Mucosa of rectum (tissue), 2 donors: ENCODE measurements at regions not wholly inside any gene's neighbourhood (a gene's known extent, or its start where the extent isn't known, plus 50 kb on each side); places are given as distances from the start of the nearest gene placed in this dataset.

ENCODE experiments used
- H3K27ac ChIP-seq, 2 donors: one replicate each; pipeline ENCODE4 v1.7.0; 2013; ENCODE audit warnings: inconsistent platforms in 2 of 2, low read depth in 2 of 2, low read length in 2 of 2
- H3K27me3 ChIP-seq, 2 donors: one replicate each; pipeline ENCODE4 v1.7.0; 2013; ENCODE audit warnings: low read length in 2 of 2; ENCODE audit not compliant: control insufficient read depth in 2 of 2, insufficient read depth in 2 of 2
- H3K36me3 ChIP-seq, 2 donors: one replicate each; pipeline ENCODE4 v1.7.0; 2013; ENCODE audit warnings: low read length in 2 of 2; ENCODE audit not compliant: control insufficient read depth in 2 of 2, insufficient read depth in 2 of 2
- H3K4me1 ChIP-seq, 2 donors: one replicate each; pipeline ENCODE4 v1.7.0; 2013; ENCODE audit warnings: low read length in 2 of 2, mild to moderate bottlenecking in 1 of 2; ENCODE audit not compliant: control insufficient read depth in 2 of 2, insufficient read depth in 2 of 2
- H3K4me3 ChIP-seq, 2 donors: one replicate each; pipeline ENCODE4 v1.7.0; 2013; ENCODE audit warnings: low read length in 2 of 2
- H3K9ac ChIP-seq, 2 donors: one replicate each; pipeline ENCODE4 v1.7.0; 2013; ENCODE audit warnings: low read length in 2 of 2, low read depth in 1 of 2, mild to moderate bottlenecking in 1 of 2
- H3K9me3 ChIP-seq, 2 donors: one replicate each; pipeline ENCODE4 v1.7.0; 2013; ENCODE audit warnings: low read length in 2 of 2; ENCODE audit not compliant: control insufficient read depth in 2 of 2
- donor health status: healthy.
- donor health status: Normal muscosa, but diverticular disease.

- no peaks in the 10 kb centered on the region for H3K9me3 ChIP-seq
- no peak overlapping the region for H3K4me3 ChIP-seq
- peaks cover 2 to 5% of the 10 kb centered on the region in 2 donors for H3K4me1 ChIP-seq
- no peaks in the 10 kb centered on the region for H3K27me3 ChIP-seq
- H3K9ac ChIP-seq, result no peak overlapping the region
- H3K36me3 ChIP-seq, result no peaks in the 10 kb centered on the region
- H3K27ac ChIP-seq, result no peak overlapping the region
These were observed 425.2 kb downstream of the COG6 start for GRCh38 chr13:40080676-40081075.

GRCh38 chr13:40082639-40083038, 427.2 kb downstream of the COG6 start:
- Histone ChIP-seq H3K4me1 (peaks cover 2 to 5% of the 10 kb centered on the region in 2 donors), H3K36me3 (no peaks in the 10 kb centered on the region), H3K27me3 (no peaks in the 10 kb centered on the region), H3K9me3 (no peaks in the 10 kb centered on the region), H3K4me3 (no peak overlapping the region), H3K9ac (no peak overlapping the region), H3K27ac (no peak overlapping the region)

GRCh38 chr13:40083841-40084240, 428.4 kb downstream of the COG6 start:
- no peaks in the 10 kb centered on the region for H3K36me3 ChIP-seq
- H3K9ac ChIP-seq, result no peak overlapping the region
- no peak overlapping the region for H3K4me3 ChIP-seq
- H3K9me3 ChIP-seq, result no peaks in the 10 kb centered on the region
- peaks cover 2 to 5% of the 10 kb centered on the region in 2 donors for H3K4me1 ChIP-seq
- H3K27me3 ChIP-seq, result no peaks in the 10 kb centered on the region
- H3K27ac ChIP-seq, result peak overlapping the region in 1 of 2 donors; percentile 12

- Histone ChIP-seq H3K4me1 (peaks cover 2 to 5% of the 10 kb centered on the region in 2 donors), H3K9ac (no peak overlapping the region), H3K9me3 (no peaks in the 10 kb centered on the region), H3K4me3 (no peak overlapping the region), H3K36me3 (no peaks in the 10 kb centered on the region), H3K27ac (no peak overlapping the region), H3K27me3 (no peaks in the 10 kb centered on the region)
These were observed 429.5 kb downstream of the COG6 start for GRCh38 chr13:40084934-40085333.

GRCh38 chr13:40087091-40088002, 431.9 kb downstream of the COG6 start:
- Histone ChIP-seq H3K4me1 (peaks cover 2 to 5% of the 10 kb centered on the region in 2 donors), H3K36me3 (no peaks in the 10 kb centered on the region), H3K27ac (no peak overlapping the region), H3K9me3 (no peaks in the 10 kb centered on the region), H3K27me3 (peaks cover 0 to 3% of the 10 kb centered on the region in 2 donors), H3K4me3 (no peak overlapping the region), H3K9ac (no peak overlapping the region)

- peaks cover 0 to 12% of the 10 kb centered on the region in 2 donors for H3K4me1 ChIP-seq
- H3K36me3 ChIP-seq, result no peaks in the 10 kb centered on the region
- peak overlapping the region; percentile 24 to 38 for H3K27ac ChIP-seq
- H3K4me3 ChIP-seq, result no peak overlapping the region
- no peaks in the 10 kb centered on the region for H3K9me3 ChIP-seq
- H3K27me3 ChIP-seq, result peaks cover 0 to 3% of the 10 kb centered on the region in 2 donors
- H3K9ac ChIP-seq, result no peak overlapping the region
These were observed 438.6 kb downstream of the COG6 start for GRCh38 chr13:40094056-40094455.

- Histone ChIP-seq H3K9ac (no peak overlapping the region), H3K4me3 (no peak overlapping the region), H3K27me3 (peaks cover 0 to 3% of the 10 kb centered on the region in 2 donors), H3K36me3 (no peaks in the 10 kb centered on the region), H3K4me1 (peaks cover 0 to 12% of the 10 kb centered on the region in 2 donors), H3K27ac (no peak overlapping the region), H3K9me3 (no peaks in the 10 kb centered on the region)
These were observed 440.4 kb downstream of the COG6 start for GRCh38 chr13:40095695-40096356.

- Histone ChIP-seq H3K4me3 (no peak overlapping the region), H3K9me3 (no peaks in the 10 kb centered on the region), H3K36me3 (no peaks in the 10 kb centered on the region), H3K27me3 (peaks cover 0 to 3% of the 10 kb centered on the region in 2 donors), H3K27ac (no peak overlapping the region), H3K4me1 (peaks cover 0 to 17% of the 10 kb centered on the region in 2 donors), H3K9ac (no peak overlapping the region)
These were observed 441.0 kb downstream of the COG6 start for GRCh38 chr13:40096357-40096901.

- Histone ChIP-seq H3K27ac (no peak overlapping the region), H3K36me3 (no peaks in the 10 kb centered on the region), H3K4me3 (no peak overlapping the region), H3K4me1 (peaks cover 0 to 24% of the 10 kb centered on the region in 2 donors), H3K27me3 (no peaks in the 10 kb centered on the region), H3K9ac (no peak overlapping the region), H3K9me3 (no peaks in the 10 kb centered on the region)
These were observed 442.8 kb downstream of the COG6 start for GRCh38 chr13:40098246-40098645.
